ENCODE measurements at regions not wholly inside any gene's neighbourhood (a gene's known extent, or its start where the extent isn't known, plus 50 kb on each side); places are given as distances from the start of the nearest gene placed in this dataset.

DNA sequence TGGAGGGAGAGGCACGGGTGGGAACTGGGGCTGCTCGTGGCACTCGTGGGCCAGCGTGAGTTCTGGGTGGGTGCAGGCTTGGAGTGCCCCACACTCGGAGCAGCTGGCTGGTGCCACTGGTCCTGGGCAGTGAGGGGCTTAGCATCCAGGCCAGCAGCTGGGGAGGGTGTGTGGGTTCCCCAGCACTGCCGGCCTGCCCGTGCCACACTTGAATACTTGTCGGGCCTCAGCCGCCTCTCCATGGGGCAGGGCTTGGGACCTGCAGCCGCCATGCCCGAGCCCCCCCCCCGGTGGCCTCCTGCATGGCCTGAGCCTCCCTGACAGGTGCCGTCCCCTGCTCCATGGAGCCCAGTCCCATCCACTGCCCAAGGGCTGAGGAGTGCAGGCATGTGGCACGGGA, 207.2 kb downstream of the CD109 start:
- TF ChIP-seq, protein P1, sequence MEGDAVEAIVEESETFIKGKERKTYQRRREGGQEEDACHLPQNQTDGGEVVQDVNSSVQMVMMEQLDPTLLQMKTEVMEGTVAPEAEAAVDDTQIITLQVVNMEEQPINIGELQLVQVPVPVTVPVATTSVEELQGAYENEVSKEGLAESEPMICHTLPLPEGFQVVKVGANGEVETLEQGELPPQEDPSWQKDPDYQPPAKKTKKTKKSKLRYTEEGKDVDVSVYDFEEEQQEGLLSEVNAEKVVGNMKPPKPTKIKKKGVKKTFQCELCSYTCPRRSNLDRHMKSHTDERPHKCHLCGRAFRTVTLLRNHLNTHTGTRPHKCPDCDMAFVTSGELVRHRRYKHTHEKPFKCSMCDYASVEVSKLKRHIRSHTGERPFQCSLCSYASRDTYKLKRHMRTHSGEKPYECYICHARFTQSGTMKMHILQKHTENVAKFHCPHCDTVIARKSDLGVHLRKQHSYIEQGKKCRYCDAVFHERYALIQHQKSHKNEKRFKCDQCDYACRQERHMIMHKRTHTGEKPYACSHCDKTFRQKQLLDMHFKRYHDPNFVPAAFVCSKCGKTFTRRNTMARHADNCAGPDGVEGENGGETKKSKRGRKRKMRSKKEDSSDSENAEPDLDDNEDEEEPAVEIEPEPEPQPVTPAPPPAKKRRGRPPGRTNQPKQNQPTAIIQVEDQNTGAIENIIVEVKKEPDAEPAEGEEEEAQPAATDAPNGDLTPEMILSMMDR (conservative IDR thresholded peaks at IDR 0.05), result no peak
- TF ChIP-seq ZFX (IDR thresholded peaks at IDR 0.05), result no peak
